Hepatocyte (in vitro differentiated cells): ENCODE measurements at regions not wholly inside any gene's neighbourhood (a gene's known extent, or its start where the extent isn't known, plus 50 kb on each side); places are given as distances from the start of the nearest gene placed in this dataset.

Experiments
- EZH2 ChIP-seq: fragments of 200-600 bp; sonication (generic); IDR thresholded peaks from 2 replicates; pipeline ENCODE4 v1.6.1; 2016; ENCODE audit warnings: antibody characterized with exemption, mild to moderate bottlenecking, borderline replicate concordance
- EZH2phosphoT487 ChIP-seq: fragments of 200-600 bp; sonication (generic); IDR thresholded peaks from one replicate; pipeline ENCODE4 v1.6.1; 2018; ENCODE audit warnings: antibody characterized with exemption, mild to moderate bottlenecking, low read depth, moderate library complexity; ENCODE audit not compliant: unreplicated experiment, severe bottlenecking
- TF ChIP-seq, protein P1 (sequence below): fragments of 200-600 bp; sonication (generic); IDR thresholded peaks from 2 replicates; pipeline ENCODE4 v1.5.1; 2016; ENCODE audit warnings: antibody characterized with exemption, mild to moderate bottlenecking; ENCODE audit not compliant: poor library complexity

DNA sequence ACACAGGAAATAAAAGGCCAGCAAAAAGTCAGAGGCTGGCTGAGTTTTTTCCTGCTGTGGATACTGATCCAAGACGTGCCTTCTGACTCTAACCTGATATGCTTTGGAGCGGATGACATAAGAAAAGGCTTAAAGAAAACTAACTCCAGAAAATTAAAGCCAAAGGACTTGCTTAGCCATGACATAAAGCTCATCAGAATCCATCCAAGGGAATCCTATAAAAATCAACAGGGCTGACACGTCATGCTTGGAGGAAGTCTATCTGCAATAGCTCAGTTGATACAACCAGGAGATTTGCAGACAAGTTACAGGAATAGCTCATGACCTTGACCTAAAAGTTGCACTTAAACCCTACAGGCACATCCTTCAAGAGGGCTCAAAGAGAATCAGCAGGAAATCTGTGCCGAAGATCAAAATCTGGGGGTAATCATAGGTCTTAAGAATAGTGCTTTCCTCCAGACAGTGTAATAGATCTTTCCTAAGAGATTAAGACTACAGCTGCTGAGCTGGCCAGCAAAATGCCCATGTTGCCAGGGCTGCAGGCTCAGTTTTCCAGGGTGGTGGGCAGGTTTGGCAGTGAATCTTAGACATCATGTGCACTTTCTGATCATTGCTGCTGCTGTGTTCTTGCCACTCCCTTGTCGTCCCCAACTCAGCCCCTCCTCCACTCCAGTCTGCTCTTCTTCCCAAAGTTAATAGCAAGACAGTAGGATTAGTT, 111.5 kb upstream of the SVIL start:
- TF ChIP-seq, protein P1, sequence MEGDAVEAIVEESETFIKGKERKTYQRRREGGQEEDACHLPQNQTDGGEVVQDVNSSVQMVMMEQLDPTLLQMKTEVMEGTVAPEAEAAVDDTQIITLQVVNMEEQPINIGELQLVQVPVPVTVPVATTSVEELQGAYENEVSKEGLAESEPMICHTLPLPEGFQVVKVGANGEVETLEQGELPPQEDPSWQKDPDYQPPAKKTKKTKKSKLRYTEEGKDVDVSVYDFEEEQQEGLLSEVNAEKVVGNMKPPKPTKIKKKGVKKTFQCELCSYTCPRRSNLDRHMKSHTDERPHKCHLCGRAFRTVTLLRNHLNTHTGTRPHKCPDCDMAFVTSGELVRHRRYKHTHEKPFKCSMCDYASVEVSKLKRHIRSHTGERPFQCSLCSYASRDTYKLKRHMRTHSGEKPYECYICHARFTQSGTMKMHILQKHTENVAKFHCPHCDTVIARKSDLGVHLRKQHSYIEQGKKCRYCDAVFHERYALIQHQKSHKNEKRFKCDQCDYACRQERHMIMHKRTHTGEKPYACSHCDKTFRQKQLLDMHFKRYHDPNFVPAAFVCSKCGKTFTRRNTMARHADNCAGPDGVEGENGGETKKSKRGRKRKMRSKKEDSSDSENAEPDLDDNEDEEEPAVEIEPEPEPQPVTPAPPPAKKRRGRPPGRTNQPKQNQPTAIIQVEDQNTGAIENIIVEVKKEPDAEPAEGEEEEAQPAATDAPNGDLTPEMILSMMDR: no peak
- TF ChIP-seq EZH2 (no peak), EZH2phosphoT487 (no peak)
